NCI-H226 (cell line): ENCODE measurements at regions not wholly inside any gene's neighbourhood (a gene's known extent, or its start where the extent isn't known, plus 50 kb on each side); places are given as distances from the start of the nearest gene placed in this dataset.
"Not testable (repeated sequence)": the region's sequence is repeated elsewhere in the genome, so short reads cannot be mapped to it uniquely, and the experiment has no call there.

Source experiments
- DNase-seq: peaks from one replicate; pipeline ENCODE4 v3.0.0-alpha.2; 2015

DNA sequence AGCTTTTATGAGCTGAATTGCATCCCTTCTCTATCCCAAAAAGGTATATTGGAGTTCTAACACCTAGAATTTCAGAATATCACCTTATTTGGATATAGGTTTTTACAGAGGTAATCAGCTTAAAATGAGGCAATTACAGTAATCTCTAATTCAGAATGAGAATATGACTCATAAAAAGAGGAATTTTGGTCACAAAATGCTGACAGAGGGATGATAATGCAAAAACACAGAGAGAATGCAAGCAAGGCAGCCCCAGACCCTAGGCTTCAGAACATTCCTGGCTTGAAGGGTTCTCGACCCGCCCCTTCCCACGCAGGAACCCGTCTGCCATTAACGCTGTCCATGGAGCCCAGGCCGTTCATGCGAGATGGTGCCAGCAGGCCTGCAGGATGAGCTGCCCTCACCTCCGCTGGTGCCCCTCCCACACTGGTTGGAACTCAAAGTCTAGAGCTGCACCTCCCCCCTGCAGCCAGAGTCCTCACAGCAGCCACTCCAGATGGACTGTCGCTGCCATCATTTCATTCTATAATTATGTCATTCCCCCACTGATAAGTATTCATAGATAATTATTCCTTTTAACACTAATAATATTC lies 1173.4 kb upstream of the ACO1 start:
- DNase-seq = no peak

GRCh38 chr9:31229976-31230375 lies 1154.5 kb upstream of the ACO1 start:
- DNase-seq = not testable (repeated sequence)

DNA sequence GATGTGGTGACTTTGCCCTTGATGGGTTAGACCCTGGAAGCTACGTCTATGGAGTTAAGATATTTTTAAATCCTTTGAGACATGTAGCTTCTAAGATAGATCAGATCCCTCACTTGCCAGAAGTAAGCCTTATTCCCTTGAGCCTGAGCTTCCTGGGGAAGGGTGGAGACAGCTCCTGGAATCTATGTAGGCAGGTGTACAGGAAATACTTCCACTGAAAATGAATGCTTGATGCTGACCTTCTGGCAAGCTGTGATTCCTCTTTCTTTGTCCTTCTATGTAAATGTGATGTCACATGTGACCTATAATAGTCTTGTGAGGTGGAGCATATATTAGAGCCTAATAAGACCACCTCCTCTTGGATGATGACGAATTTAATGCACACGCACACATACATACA lies 1152.0 kb upstream of the ACO1 start:
- DNase-seq = no peak

DNA sequence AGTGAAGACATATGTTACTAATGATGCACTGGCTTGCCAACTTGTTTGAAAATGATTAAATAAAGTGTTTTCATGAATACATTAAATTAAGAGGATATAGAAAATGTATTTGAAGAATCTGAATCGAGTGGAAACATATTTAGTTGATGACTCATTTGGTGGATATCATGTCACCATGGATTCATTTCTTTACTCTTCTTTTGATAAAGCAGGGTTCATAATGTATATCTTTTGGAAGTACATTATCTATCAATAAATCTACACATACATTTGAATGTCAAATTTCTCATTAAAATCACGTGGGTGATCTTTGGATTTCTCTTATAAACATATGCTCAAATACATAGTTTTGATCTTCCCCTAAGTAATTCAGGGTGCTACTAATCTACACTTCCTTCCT lies 1148.1 kb upstream of the ACO1 start:
- DNase-seq = no peak

- no peak for DNase-seq
Observed at GRCh38 chr9:31243386-31243785, 1141.1 kb upstream of the ACO1 start.

GRCh38 chr9:31248156-31248555 lies 1136.3 kb upstream of the ACO1 start:
- no peak for DNase-seq

DNA sequence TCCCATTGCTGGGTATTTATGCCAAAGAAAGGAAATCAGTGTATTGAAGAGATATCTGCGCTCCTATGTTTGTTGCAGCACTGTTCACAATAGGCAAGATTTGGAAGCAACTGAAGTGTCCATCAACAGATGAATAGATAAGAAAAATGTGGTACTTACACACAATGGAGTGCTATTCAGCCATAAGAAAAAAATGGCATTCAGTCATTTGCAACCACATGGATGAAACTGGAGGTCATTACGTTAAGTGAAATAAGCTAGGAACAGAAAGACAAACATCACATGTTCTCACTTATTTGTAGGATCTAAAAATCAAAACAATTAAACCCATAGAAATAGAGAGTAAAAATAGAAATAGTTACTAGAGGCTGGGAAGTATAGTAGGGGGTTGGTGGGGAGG lies 1133.1 kb upstream of the ACO1 start:
- no peak for DNase-seq

GRCh38 chr9:31253800-31254762 lies 1130.4 kb upstream of the ACO1 start:
- no peak for DNase-seq

DNA sequence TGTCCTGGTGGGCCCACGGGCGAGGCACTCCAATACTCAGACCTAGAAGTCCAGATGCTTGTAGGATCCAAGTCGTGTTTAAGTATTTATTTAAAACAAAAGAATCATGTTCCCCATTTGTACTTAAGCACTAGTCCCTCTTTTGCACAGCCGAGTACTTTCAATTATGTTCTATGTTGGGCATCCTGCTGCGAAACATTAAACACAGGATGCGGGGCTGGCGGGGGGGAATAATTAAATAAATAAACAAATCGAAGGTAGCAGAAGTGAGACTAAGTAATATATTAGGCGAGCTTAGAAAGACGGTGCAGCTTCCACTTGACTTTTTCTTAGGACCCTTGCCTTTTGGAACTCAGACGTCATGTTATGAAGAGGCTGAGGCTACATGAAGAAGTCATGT lies 1129.2 kb upstream of the ACO1 start:
- DNase-seq = no peak

DNA sequence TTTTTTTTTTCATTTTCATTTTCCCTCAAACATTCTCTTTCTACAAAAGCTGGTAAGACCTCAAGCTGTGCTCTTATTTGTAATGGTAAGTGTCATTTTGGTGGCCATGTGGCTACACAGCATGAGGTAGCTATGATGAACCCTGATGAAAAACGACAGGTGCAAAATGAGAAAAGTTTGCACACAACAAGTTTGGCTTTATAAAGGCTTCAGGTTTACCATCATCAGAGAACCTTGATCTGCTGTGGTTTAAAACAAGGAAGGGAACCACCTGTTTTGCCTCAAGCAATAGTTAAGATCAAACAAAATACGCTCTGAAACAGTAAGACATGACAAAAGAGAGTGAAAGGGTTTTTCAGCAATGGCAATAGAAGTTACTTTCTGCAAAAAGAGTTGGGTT lies 1124.6 kb upstream of the ACO1 start:
- DNase-seq = no peak

DNA sequence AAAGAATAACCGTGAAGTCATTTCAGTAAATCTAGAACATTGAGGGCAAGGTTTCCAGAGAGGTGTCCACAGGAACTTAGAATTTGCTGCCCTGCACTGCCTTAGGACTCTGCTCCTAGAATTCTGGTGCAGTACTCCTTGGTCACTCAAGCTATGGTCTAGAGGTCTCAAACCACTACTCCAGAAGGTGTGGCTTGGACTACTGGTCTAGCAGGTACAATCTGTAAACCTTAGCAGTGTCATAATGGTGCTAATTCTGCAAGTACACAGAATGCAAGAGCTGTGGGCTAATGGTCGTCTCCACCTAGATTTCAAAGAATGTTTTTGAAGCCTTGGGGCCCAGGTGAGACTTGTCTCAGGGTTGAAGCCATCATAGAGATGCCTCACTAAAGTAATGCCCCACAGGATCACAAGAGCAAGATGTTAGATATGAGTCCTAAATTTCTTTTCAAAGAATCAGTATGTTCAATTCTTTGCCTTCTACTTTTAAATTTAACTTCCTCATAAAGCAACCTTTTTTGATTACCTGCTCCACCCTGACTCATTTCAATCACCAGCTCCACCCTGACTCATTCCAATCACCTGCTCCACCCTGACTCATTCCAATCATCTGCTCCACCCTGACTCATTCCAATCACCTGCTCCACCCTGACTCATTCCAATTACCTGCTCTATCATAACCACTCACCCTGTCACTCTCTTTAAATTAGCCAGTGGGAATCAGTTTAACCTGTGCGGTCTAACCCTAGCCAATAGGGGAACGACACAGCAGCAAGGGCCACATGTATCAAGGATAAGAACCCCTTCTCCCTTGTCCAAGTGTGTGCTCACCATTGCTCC lies 1111.8 kb upstream of the ACO1 start:
- DNase-seq = no peak

DNA sequence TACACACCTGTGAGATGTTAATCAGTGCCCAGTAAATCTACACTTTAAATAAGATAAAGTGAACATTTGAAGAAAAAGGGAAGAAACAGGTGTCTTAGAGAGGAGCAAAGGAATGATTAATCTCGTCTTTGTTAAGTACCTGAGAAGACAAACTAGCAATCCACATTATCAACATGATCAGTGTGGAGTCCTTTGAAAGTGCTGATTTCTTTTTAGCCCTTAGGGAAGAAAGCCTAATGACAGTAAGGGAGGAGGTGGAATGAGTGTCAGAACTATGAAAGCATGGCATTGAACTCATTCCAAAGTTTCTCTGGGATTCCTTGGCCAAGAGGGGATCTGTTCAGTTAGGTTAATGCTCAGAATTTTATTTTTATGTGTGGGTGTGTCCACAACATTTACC lies 1109.0 kb upstream of the ACO1 start:
- no peak for DNase-seq

DNA sequence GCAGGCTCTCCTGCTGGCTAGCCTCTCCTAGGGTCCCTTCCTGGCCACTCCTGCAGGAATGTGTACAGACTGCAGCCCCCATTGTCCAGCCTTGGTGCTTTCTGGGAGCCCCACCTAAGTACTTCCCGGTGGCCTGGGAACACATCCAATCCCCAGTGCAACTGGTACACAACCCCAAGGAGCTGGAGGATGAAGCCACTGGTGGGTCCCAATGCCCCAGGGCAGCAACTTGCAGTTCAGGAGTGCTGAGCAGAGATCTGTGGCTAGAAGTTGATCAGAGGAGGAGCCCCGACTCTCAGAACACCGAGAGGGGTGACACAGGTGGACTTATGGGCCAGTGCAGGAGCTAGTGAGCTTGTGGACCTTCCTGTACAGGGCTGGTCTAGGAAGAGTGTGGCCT lies 1093.7 kb upstream of the ACO1 start:
- no peak for DNase-seq

DNA sequence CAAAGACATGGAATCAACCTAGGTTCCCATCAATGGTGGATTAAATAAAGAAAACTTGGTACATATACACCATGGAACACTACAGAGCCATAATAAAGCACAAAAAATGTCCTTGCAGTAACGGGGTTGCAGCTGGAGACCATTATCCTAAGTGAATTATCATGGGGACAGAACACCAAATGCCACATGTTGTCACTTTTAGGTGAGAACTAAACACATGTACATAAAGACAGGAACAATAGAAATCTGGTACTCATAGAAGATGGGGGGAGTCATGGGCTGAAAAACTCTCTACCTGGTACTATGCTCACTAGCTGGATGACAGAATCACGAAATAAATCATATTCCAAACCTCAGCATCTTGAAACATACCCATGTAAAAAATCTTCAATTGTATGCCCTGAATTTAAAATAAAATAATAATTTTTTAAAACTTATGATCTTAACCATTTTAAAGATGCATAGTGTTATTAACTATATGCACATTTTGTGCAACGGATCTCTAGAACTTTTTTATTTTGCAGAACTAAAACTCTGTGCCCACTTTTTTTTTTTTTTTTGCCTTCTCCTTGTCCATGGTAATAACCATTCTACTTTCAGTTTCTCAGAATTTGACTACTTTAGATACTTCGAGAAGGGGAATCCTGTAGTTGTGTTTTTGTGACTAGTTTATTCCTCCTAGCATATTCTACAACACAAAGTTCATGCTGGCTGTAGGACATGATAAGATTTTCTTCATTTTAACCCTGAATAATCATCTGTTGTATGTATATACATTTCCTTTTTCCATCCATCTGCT lies 1081.6 kb upstream of the ACO1 start:
- no peak for DNase-seq

DNA sequence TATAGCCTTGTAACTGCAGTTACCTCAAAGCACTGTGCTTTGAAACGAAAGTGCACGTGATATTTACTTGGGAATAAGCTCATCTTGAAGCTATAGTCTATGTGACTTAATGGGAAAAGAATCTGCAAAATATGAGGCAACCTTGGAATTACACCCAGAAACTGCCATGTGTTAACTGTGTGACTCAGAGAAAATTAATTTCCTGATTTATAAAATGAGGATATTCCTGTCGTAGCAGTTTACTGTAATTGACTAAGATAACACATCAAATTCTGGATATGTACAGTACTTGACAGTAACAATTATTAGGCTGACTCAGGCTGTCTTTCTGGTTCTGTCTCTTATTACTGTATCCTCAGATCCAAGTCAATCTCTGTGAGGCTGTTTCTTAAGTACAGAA lies 1079.9 kb upstream of the ACO1 start:
- peak; percentile 78 for DNase-seq

- no peak for DNase-seq
Observed at GRCh38 chr9:31314241-31314640, 1070.2 kb upstream of the ACO1 start.

GRCh38 chr9:31320494-31320893 lies 1063.9 kb upstream of the ACO1 start:
- DNase-seq = no peak

- DNase-seq = no peak
Observed at GRCh38 chr9:31321256-31321655, 1063.2 kb upstream of the ACO1 start.

DNA sequence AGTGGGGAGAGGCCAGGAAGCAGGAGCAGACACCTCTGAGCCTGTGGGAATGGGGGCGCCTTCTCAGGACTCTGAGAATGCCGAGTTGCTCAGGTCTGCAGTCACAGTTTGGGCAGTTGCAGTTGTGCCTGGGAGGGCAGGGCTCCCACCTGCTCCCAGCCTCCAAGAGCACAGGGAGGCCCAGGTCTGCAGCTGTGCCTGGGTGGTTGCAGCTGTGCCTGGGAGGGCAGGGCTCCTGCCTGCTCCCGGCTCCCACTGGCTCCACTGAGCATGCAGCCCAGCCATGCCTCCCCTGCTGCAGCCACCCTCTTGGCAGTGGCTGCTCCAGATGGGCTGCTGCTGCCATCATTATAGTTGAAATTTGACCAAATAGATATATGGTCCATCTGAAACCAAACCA lies 1062.8 kb upstream of the ACO1 start:
- DNase-seq = no peak

GRCh38 chr9:31323726-31324444 lies 1060.6 kb upstream of the ACO1 start:
- no peak for DNase-seq

DNA sequence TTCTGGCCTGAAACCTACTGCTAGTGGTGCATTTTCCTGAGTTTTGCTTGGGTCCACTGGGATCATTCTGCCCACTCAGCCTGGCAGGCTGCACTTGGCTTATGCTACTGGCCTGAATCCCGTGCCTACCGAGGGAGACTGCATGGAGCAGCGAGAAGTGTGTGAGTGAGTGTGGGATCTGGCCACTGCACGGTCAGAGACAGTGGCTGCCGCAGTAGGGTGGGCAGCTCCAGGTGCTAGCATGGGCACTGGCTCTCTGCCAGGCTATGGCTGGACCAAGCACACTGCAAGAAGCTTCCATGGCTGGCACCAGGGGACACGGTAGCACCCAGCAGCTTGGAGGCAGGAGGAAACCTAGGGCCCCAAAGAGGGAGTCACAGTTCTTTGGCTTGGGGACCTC lies 1058.7 kb upstream of the ACO1 start:
- DNase-seq = no peak

GRCh38 chr9:31326883-31327282 lies 1057.6 kb upstream of the ACO1 start:
- DNase-seq = not testable (repeated sequence)
